ENCODE measurements at regions not wholly inside any gene's neighbourhood (a gene's known extent, or its start where the extent isn't known, plus 50 kb on each side); places are given as distances from the start of the nearest gene placed in this dataset.

DNA sequence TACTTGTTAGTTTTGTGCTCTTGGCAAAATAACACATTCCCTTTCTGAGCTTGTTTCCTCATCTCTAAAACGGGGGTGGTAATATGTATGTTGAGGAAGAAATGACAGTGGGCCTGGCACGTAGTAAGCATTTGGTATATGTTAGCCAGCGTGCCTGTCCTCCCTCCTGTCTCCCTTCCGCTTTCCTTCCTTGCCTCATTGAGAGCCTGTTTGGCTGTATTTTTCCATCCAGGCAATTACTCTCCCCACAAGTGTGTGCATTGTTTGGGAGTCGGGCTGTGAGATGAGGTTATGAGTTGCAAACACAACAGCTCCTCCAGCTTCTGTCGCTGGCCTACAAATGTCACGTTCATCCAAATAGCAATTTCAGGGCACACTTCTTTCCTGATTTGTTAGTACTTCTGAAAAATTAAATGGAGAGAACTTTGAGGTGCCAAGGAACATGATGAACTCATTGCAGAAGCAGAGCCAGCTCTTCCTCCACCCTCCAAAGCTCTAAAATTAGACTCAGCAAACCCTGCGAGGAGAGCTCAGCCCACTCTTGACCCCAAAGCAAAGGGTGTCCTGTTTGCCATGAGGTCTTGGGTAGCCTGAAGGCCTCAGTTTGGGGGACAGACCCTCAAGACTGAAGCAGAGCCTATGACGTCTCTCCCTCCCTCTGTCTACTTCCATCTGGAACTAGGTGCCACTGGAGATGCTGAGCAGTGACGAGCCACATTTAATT, 50.7 kb upstream of the TOX2 start:
- ATAC-seq (ENCODE audit: low read depth), result no peak
- no peaks in the 10 kb centered on the region for H3K36me3 ChIP-seq (ENCODE audit: low read depth)
- no peaks in the 10 kb centered on the region for H3K9me3 ChIP-seq (ENCODE audit: severe bottlenecking)
- TF ChIP-seq, protein P1, sequence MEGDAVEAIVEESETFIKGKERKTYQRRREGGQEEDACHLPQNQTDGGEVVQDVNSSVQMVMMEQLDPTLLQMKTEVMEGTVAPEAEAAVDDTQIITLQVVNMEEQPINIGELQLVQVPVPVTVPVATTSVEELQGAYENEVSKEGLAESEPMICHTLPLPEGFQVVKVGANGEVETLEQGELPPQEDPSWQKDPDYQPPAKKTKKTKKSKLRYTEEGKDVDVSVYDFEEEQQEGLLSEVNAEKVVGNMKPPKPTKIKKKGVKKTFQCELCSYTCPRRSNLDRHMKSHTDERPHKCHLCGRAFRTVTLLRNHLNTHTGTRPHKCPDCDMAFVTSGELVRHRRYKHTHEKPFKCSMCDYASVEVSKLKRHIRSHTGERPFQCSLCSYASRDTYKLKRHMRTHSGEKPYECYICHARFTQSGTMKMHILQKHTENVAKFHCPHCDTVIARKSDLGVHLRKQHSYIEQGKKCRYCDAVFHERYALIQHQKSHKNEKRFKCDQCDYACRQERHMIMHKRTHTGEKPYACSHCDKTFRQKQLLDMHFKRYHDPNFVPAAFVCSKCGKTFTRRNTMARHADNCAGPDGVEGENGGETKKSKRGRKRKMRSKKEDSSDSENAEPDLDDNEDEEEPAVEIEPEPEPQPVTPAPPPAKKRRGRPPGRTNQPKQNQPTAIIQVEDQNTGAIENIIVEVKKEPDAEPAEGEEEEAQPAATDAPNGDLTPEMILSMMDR (IDR thresholded peaks at IDR 0.05; ENCODE audit: poor library complexity, severe bottlenecking), result no peak
- no peak overlapping the region for H3K4me3 ChIP-seq (ENCODE audit: severe bottlenecking)
- no peaks in the 10 kb centered on the region for H3K27me3 ChIP-seq (ENCODE audit: insufficient read depth, poor library complexity, severe bottlenecking)
- no peak overlapping the region for H3K27ac ChIP-seq (ENCODE audit: poor library complexity, severe bottlenecking)
- no peak for DNase-seq (ENCODE audit: low spot score)
- H3K4me1 ChIP-seq (ENCODE audit: insufficient read depth, poor library complexity, severe bottlenecking), result no peaks in the 10 kb centered on the region

DNA sequence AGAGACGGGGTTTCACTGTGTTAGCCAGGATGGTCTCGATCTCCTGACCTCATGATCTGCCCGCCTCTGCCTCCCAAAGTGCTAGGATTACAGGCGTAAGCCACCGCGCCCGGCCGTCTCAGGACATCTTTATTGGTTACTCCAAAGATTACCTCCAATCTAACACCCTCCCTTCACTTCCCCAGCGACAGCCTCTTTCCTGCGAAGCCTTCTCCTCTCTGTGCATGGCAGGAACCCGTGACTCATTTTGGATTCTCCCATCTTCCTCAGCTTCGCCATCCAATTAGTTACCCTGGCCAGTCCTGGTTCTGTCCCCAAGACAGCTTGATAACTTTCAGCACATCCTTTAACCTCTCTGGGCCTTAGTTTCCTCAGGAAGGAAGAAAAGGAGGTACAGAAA, 51.3 kb upstream of the TOX2 start:
- no peaks in the 10 kb centered on the region for H3K4me1 ChIP-seq (ENCODE audit: insufficient read depth, poor library complexity, severe bottlenecking)
- ATAC-seq (ENCODE audit: low read depth), result no peak
- no peak overlapping the region for H3K4me3 ChIP-seq (ENCODE audit: severe bottlenecking)
- H3K27ac ChIP-seq (ENCODE audit: poor library complexity, severe bottlenecking), result no peak overlapping the region
- DNase-seq (ENCODE audit: low spot score), result no peak
- H3K36me3 ChIP-seq (ENCODE audit: low read depth), result no peaks in the 10 kb centered on the region
- TF ChIP-seq, protein P1 (IDR thresholded peaks at IDR 0.05; ENCODE audit: poor library complexity, severe bottlenecking), result no peak
- no peaks in the 10 kb centered on the region for H3K27me3 ChIP-seq (ENCODE audit: insufficient read depth, poor library complexity, severe bottlenecking)
- no peaks in the 10 kb centered on the region for H3K9me3 ChIP-seq (ENCODE audit: severe bottlenecking)

DNA sequence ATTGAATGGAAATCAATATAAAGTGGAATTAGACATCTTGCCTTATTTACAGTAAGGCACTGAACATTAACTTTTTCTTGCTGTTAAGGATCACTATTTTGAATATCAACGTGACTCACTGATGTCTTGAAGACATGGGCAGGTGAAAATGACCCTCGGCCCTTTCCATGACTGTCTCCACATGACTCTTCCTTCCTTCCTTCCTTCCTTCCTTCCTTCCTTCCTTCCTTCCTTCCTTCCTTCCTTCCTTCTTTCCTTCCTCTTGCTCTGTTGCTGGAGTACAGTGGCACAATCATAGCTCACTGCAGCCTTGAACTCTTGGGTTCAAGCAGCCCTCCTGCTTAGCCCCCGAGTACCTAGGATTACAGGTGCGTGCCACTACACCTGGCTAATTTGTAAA, 52.2 kb upstream of the TOX2 start:
- ATAC-seq (ENCODE audit: low read depth), result no peak
- Histone ChIP-seq H3K4me3 (ENCODE audit: severe bottlenecking) (no peak overlapping the region), H3K9me3 (ENCODE audit: severe bottlenecking) (no peaks in the 10 kb centered on the region), H3K27ac (ENCODE audit: poor library complexity, severe bottlenecking) (no peak overlapping the region), H3K27me3 (ENCODE audit: insufficient read depth, poor library complexity, severe bottlenecking) (no peaks in the 10 kb centered on the region), H3K4me1 (ENCODE audit: insufficient read depth, poor library complexity, severe bottlenecking) (no peaks in the 10 kb centered on the region), H3K36me3 (ENCODE audit: low read depth) (no peaks in the 10 kb centered on the region)
- TF ChIP-seq, protein P1 (IDR thresholded peaks at IDR 0.05; ENCODE audit: poor library complexity, severe bottlenecking), result no peak
- DNase-seq (ENCODE audit: low spot score), result no peak

- DNase-seq (ENCODE audit: low spot score), result no peak
- no peaks in the 10 kb centered on the region for H3K27me3 ChIP-seq (ENCODE audit: insufficient read depth, poor library complexity, severe bottlenecking)
- no peak overlapping the region for H3K4me3 ChIP-seq (ENCODE audit: severe bottlenecking)
- no peak for ATAC-seq (ENCODE audit: low read depth)
- no peaks in the 10 kb centered on the region for H3K36me3 ChIP-seq (ENCODE audit: low read depth)
- no peaks in the 10 kb centered on the region for H3K4me1 ChIP-seq (ENCODE audit: insufficient read depth, poor library complexity, severe bottlenecking)
- H3K27ac ChIP-seq (ENCODE audit: poor library complexity, severe bottlenecking), result no peak overlapping the region
- H3K9me3 ChIP-seq (ENCODE audit: severe bottlenecking), result no peaks in the 10 kb centered on the region
- TF ChIP-seq, protein P1 (IDR thresholded peaks at IDR 0.05; ENCODE audit: poor library complexity, severe bottlenecking), result no peak
Observed at GRCh38 chr20:43859994-43860393, 54.7 kb upstream of the TOX2 start.

DNA sequence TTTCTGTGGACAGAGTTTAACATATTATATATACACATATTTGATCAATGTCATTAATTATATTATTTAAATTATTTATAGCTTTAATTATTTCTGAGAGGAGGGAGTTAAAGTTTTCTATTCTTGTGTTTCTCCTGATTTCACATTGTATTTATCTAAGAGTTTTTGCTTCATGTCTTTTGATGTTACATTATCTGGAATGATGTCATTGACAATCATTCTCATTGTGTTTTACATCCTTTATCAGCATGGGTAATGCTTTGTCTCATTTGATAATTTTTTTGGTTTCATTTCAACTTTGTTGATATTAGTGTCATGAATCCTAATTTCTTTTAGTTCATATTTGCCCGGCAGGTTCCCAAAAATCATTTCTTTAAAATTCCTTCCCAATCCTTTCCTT, 56.7 kb upstream of the TOX2 start:
- H3K36me3 ChIP-seq (ENCODE audit: low read depth), result no peaks in the 10 kb centered on the region
- no peak for ATAC-seq (ENCODE audit: low read depth)
- no peak for DNase-seq (ENCODE audit: low spot score)
- no peak overlapping the region for H3K4me3 ChIP-seq (ENCODE audit: severe bottlenecking)
- H3K9me3 ChIP-seq (ENCODE audit: severe bottlenecking), result no peaks in the 10 kb centered on the region
- TF ChIP-seq, protein P1 (IDR thresholded peaks at IDR 0.05; ENCODE audit: poor library complexity, severe bottlenecking), result no peak
- no peaks in the 10 kb centered on the region for H3K27me3 ChIP-seq (ENCODE audit: insufficient read depth, poor library complexity, severe bottlenecking)
- H3K4me1 ChIP-seq (ENCODE audit: insufficient read depth, poor library complexity, severe bottlenecking), result no peaks in the 10 kb centered on the region
- H3K27ac ChIP-seq (ENCODE audit: poor library complexity, severe bottlenecking), result no peak overlapping the region
